NCI-H187 (cell line): ENCODE measurements at regions not wholly inside any gene's neighbourhood (a gene's known extent, or its start where the extent isn't known, plus 50 kb on each side); places are given as distances from the start of the nearest gene placed in this dataset.
A peak's percentile ranks its signal among the peaks of the same experiment; 100 is the strongest.

ENCODE experiments used
- DNase-seq, 2 experiments: peaks; one replicate each; lab custom pipeline; 2025; lab: John Stamatoyannopoulos, UW

DNA sequence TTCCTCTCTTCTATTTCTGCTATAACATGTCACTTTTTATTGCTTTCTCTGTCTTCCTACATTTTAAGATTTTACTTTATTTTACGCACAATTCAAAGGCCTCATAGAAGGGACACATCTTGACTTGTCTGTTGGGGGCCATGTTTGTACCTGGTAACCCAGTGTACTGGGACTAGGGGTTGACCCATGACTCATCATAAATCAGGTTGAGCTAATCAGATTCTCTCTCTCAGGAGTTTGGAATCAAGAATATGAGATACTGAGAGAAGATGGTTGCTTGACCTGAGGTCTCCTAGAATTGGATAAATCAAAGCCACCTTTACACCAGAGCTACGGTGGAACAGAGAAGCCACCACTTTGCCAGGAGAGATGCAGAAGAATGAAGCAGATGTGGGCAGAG is 153.0 kb downstream of the UXS1 start:
- DNase-seq, result no peak

- no peak for DNase-seq
These were observed 154.3 kb downstream of the UXS1 start for GRCh38 chr2:106039634-106040315.

GRCh38 chr2:106038601-106039375 is 155.3 kb downstream of the UXS1 start:
- DNase-seq, result no peak

DNA sequence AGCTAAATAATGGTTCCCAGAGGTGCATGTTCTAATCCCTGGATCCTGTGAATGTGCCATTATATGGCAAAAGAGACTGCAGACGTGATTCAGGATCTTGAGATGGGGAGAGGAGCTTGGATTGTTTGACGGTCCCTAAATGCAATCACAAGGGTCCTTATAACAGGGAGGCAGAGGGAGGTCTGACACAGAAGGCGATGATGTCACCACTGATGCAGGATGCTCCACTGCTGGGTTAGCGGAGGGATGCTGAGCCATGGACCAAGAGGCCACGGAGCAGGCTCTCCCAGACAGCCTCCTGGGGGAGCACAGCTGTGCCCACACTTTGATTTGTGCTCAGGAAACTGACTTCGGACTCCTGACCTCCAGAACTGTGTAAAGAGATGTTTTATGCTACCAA is 156.2 kb downstream of the UXS1 start:
- DNase-seq, result no peak

GRCh38 chr2:106037262-106037661 is 156.8 kb downstream of the UXS1 start:
- no peak for DNase-seq

- no peak for DNase-seq
These were observed 159.8 kb downstream of the UXS1 start for GRCh38 chr2:106034325-106034724.

DNA sequence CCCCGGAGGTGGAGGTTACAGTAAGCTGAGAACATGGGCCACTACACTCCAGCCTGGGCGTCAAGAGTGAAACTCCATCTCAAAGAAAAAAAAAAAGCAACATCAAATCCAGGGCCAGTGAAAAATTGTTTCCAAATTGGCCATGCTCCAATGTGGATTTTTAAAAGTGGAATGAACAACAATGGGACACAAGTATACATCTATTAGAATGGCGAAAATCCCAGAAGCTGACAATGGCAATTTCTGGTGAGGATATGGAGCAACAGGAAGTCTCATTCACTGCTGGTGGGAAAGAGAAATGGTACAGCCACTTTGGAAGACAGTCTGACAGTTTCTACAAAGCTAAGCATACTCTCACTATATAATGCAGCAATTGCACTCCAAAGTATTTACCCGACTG is 161.4 kb downstream of the UXS1 start:
- DNase-seq, result no peak

DNA sequence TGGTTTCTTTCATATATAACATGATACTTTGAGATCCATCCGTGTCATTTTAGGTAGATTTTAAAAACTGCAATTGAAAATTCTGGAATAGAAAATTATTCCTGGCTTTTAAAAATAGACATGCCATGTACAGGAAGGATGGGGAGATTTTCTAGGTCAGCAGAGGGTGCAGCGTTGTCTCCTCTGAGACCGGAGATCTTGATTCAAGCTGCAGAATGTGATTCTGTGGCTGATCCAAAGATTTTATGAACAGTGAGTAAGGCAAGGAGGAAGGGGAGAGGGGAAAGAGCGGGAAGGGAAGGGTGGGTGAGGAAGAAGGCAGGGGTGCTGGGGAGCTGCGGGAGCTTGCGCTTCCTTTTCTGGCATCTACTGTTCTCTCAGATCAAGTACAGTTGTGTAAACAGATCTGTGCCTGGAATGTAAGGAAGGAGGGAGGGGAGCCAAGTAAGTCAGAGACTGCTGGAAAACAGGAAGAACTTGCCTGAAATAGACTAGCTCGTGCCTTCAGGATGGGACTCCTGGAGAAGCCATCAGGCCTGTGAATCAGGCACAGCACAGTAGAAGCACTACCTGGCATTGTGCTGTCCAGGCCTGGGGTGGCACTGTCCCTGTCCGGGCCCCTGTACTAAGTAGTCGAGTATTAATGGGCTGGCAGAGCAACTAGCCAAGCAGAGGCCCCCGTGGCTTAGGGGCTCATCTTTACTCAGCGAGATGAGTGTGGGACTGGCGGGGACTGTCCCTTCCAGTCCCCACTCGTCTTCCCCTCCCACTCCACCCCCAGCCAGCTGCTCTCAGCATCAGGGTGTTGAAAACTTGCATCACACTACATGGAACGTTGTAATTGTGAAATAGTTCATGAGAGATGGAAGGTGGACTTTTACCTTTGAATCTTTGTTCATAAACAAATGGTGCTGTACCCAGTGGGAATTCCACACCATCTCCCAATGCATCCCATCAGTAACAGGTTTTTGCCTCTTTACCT is 163.5 kb downstream of the UXS1 start:
- DNase-seq, result no peak

DNA sequence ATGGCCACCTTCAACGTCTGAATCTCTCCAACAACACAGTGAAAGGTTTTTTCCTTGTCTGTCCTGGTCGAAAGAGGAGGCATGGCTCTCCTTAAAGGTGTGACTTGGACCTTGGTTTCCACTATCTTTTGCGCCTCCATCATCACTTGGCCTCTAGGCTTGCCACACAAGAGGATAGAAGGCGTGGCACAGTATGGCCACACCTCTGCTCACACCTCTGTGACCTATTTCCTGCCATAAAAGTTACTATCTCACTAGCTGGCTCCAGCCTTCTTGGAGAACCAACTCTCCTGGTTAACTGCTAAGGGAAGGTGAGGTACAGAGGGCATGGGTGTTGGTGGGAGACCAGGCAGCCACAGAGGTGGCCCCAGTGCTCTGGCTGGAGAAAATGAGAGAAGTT is 165.9 kb downstream of the UXS1 start:
- no peak for DNase-seq

DNA sequence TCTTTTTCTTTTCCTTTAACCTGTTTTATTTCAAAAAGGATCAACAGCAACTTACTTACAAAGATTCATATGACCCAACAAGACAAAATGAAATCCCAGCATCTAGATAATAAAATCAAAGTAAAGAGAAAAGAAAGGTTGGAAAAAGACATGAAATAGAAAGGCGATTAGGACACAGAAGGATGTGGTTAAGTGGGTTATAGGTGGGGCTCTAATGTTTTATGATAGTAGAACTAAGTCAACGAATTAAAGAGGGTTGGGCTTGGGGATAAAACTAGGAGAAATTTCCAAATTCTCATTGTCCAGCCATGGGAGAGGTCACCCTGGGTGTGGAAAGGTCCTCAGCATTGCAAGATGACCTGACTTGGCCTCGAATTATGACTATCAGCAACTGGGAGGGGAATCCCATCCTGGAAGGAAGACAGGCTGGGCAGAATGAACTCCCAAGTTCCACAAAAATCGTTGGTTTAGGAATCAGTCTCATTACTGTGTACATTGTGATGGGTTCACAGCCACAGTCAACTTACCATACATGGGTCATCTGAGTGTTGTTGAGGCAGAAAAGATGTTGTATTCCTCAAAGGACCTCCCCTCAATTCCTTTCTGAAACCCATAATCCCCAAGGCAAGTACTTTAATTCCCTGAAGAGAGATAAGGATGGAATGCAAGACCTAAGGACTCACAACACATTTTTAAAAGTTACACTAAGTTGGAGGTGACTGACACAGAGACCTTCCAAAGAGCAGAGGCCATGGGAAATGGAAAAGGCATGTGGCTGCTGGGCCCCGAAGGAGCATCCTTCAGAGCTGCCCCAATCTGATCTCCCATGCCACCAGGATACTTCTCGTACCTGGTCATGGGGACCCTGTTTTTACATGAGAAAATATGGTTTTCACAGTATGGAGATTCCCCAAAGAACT is 167.6 kb downstream of the UXS1 start:
- no peak for DNase-seq

DNA sequence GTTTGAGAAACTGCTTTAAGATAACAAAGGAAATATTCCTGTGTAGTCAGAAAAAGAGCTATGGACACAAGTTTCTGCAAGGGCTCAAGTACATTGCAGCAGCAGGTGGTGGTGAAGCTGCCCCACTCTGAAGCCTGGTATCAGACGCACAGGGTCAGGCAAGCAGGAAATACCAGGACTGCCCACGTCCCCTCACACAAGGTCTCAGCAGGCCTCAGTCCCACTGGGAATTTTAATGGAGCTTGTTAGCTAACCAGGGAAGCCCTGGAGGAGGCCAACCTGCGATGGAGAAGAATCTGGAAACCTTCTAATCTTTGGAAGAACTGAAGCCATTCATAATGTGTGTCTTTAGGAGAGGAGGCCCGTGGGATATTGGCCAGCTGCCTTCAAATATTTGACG is 168.3 kb downstream of the UXS1 start:
- DNase-seq, result no peak

- DNase-seq, result no peak
These were observed 172.5 kb downstream of the UXS1 start for GRCh38 chr2:106021662-106022028.

DNA sequence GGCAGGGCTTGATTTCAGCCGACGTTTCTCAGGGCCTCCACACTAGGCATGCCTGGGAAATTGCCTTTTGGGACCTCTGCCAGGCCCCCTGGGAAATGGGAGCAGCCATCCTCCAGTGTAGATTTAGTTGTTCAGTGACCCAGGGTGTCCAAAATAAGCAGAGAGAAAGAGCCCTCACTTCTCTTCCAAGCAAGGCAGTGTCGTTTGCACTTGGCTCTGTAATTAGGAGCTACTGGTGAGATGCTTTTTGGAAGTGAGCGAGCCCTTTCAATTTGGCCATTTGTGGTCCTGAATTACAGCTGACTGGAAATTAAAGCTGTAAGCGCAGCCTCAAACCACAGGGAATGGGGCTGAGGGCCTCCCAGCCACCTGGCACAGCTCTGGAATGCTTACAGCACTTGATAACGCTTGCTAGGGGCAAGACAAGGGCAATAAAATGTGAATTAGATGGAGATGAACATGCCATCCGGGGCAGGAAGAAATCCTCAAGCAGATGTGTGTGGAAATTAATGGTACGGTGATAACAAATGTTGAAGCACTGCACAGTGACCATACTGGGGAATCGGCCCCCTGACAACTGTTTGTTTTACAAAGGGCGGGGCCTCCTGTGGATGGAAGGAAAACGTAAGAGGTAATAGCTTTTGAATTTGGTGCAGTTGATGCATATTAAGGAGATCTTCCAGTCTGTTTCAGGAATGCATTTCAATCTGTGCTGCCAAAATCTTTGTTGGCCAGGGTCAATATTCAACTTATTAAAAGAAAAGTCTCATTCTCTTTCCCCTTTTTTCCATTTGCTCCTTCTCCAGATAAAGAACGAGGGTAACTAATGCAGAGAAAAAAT is 173.1 kb downstream of the UXS1 start:
- DNase-seq, result peak in 1 of 2 experiments; percentile 62

DNA sequence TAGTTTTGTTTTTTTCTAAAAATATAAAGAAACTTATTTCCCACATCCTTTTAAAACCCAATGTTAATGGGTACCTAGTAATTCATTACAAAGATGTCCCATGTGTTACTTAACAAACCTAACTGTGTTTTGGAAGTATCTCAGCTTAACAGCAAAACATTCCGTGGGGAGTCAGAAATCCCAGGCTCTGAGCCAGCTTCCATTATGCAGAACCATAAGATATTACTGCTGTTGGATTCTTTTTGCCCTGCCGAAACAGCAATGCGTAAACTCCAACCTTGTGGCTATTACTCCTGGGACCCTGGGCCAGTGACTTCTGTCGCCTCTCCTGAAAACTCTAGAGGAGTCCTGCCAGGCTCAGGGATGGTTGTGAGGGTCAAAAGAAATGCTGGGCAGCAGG is 174.1 kb downstream of the UXS1 start:
- no peak for DNase-seq

GRCh38 chr2:106018141-106018540 is 176.0 kb downstream of the UXS1 start:
- no peak for DNase-seq

DNA sequence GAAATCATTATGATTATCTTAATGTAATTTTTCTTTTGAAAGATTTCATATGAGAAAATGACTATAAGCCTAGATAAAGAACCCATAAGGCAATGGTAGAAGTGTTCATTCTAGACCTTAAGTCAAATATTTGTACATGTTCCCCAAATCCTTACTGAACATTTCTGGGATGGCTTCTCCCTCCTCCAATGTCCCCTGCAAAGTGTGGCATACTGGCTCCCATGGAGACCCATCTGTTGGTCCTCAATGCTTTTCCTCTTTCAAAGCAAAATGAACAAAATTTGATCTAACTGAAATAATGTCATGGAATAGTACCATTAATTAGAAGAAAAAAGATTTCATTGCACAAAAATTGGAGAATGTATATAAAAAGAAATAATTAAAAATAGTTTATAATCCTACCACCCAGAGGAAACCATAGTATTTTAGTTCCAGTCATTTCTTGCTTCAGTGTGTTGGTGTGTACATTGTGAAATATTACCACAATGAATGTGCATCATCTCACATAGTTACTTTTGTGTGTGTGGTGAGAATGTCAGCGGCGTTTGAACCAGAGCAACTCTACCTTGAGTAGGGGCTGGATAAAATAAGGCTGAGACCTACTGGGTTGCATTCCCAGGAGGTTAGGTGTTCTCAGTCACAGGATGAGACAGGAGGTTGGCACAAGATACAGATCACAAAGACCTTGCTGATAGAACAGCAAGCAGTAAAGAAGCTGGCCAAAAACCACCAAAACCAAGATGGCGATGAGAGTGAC is 181.3 kb downstream of the UXS1 start:
- DNase-seq, result no peak

DNA sequence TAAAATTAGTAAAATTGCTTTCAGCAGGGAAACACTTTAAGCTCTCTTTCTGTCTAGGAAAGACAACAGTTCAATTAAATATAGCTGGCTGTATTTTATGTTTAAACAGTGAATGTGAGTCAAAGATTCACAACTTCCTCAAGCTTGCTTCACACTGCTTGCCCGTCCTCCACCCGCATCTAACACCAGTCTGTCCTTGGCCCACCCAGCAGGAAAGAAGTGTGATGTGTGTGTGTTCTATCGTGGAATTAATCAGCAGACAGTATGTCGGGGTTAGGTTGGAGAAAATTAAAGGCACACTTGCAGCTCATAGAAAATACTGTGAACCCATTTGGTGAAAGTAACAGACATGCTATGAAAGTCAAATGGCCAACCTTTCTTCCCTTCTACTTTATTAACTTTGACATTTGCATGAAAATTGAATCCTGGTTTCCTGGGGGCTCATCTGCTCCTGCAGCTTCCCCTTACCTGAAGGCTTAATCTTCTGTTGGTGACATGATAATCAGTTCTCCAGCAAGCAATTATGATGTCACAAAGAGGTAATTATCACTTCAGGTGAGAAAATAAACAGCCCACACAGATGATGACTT is 182.0 kb downstream of the UXS1 start:
- no peak for DNase-seq

DNA sequence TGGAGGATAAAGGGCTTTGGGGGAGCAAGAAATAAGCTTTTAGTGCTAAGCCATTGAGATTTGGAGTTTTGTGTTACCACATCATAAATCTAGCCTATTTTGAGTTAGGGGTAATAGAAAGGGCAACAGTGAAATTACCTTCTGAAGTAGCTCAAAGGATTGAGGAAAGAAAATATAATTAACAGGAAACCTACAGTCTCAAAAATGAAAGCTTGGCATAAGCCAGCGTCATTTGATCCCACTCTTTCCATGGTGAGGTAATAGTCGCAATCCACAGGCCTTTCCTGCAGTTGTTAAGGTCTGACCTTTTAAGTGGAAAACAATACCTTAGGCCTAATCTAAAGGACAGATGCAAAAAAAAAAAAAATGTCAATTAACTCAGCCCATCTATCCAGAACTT is 182.7 kb downstream of the UXS1 start:
- DNase-seq, result no peak

DNA sequence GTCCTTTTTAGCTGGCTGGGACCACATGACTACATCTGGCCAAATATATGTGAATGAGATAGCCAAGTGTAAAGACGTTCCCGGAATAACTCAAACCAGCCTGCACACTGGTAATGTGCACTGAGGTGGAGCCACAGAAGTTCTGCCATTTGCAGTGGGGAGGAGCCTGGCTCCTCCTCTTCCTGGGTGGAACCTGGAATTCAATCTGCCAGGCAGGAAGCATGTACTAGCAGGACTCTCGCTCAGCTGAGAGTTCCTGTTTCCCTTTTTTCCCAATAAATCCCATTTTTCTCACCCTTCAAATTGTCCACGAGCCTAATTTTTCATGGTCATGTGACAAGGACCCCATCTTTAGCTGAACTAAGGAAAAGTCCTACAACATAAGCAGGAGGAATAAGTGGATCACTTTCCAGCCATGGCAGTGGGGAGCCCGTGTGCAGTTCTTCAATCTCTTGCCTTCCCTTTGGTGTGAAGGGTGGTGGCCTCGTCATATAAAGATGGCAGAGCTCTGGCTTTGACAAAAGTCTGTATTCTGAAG is 183.2 kb downstream of the UXS1 start:
- no peak for DNase-seq
